Keratinocyte (primary cell): ENCODE measurements at regions not wholly inside any gene's neighbourhood (a gene's known extent, or its start where the extent isn't known, plus 50 kb on each side); places are given as distances from the start of the nearest gene placed in this dataset.
A peak's percentile ranks its signal among the peaks of the same experiment; 100 is the strongest.
"Not testable (repeated sequence)": the region's sequence is repeated elsewhere in the genome, so short reads cannot be mapped to it uniquely, and the experiment has no call there.

Source experiments
- DNase-seq: peaks from one replicate; pipeline ENCODE4 v3.0.0-alpha.2; 2011; ENCODE audit warnings: low read depth, missing footprints, low spot score
- FAIRE-seq: peaks from 2 replicates; lab custom pipeline; 2011; peaks lifted over from hg19 to GRCh38; lab: Jason Lieb, UNC
- H2AFZ ChIP-seq: 2 replicates; pipeline ENCODE4 v1.6.0; 2012; ENCODE audit warnings: low read length, control low read depth, inconsistent platforms; ENCODE audit not compliant: control insufficient read depth
- H3K27ac ChIP-seq: 2 replicates; pipeline ENCODE4 v1.5.1; 2011; ENCODE audit warnings: low read length; ENCODE audit not compliant: control insufficient read depth, insufficient read depth
- H3K27me3 ChIP-seq: 3 replicates; pipeline ENCODE4 v1.6.0; 2011; ENCODE audit warnings: low read length; ENCODE audit not compliant: control insufficient read depth, insufficient read depth; ENCODE audit errors: extremely low read depth
- H3K36me3 ChIP-seq, 2 experiments: 2 replicates in 1 of 2; 3 replicates in 1 of 2; pipeline ENCODE4 v1.5.1; 2011; ENCODE audit warnings: low read length in 2 of 2, mild to moderate bottlenecking in 1 of 2; ENCODE audit not compliant: control insufficient read depth in 2 of 2, insufficient read depth in 2 of 2; ENCODE audit errors: extremely low read depth in 1 of 2
- H3K4me1 ChIP-seq: 3 replicates; pipeline ENCODE4 v1.5.1; 2011; ENCODE audit warnings: low read length; ENCODE audit not compliant: control insufficient read depth, insufficient read depth; ENCODE audit errors: extremely low read depth
- H3K4me2 ChIP-seq: 3 replicates; pipeline ENCODE4 v1.6.0; 2011; ENCODE audit warnings: low read depth, low read length; ENCODE audit not compliant: control insufficient read depth, insufficient read depth; ENCODE audit errors: extremely low read depth
- H3K4me3 ChIP-seq, 3 experiments: fragments of 200-600 bp in 1 of 3; sonication (generic) in 1 of 3; 2 replicates in 2 of 3; 3 replicates in 1 of 3; pipeline ENCODE4 v1.5.1; 2011 to 2016; ENCODE audit warnings: low read length in 3 of 3, mild to moderate bottlenecking in 3 of 3, control low read depth in 2 of 3, inconsistent platforms in 1 of 3, low read depth in 1 of 3, mixed read lengths in 1 of 3, mixed run types in 1 of 3, moderate library complexity in 1 of 3; ENCODE audit not compliant: control insufficient read depth in 2 of 3, insufficient read depth in 2 of 3; ENCODE audit errors: extremely low read depth in 1 of 3
- H3K79me2 ChIP-seq: 2 replicates; pipeline ENCODE4 v1.6.0; 2012; ENCODE audit warnings: low read length; ENCODE audit not compliant: control insufficient read depth, insufficient read depth
- H3K9ac ChIP-seq: 3 replicates; pipeline ENCODE4 v1.6.0; 2011; ENCODE audit warnings: low read length; ENCODE audit not compliant: control insufficient read depth, insufficient read depth; ENCODE audit errors: extremely low read depth
- H3K9me1 ChIP-seq: 3 replicates; pipeline ENCODE4 v1.6.0; 2011; ENCODE audit warnings: low read length; ENCODE audit not compliant: control insufficient read depth, insufficient read depth; ENCODE audit errors: extremely low read depth
- H3K9me3 ChIP-seq: 2 replicates; pipeline ENCODE4 v1.5.1; 2012; ENCODE audit warnings: low read depth, low read length; ENCODE audit not compliant: control insufficient read depth
- H4K20me1 ChIP-seq: 3 replicates; pipeline ENCODE4 v1.6.0; 2011; ENCODE audit warnings: low read length; ENCODE audit not compliant: control insufficient read depth, insufficient read depth; ENCODE audit errors: extremely low read depth
- dilution Hi-C: fragments of 300-500 bp; cut with MboI; formaldehyde crosslinking; loops from one replicate; pipeline ENCODE4 v1.7.0; 2020; ENCODE audit warnings: low sequenced_read_pairs; ENCODE audit not compliant: extremely low pct_ligation_motif_present

DNA sequence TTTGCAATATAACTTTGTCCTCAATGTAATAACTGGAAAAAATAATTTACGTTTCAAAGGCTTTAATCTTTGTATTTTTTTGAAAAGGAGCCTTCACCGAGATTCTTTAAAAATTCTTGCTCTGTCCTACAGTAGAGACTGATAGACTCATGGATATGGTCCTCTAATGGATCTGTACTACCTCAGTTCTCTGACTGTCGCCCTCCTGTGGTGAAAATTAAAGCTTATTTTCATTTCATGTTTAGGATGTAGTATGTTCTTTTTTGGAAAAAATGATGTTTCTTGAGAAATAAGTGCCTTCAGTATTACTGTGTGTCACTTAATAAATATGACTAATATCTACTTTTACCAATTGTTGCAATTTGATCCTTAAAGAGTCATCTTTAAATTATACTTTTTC, 2681.5 kb upstream of the DEFB115 start:
- H3K79me2 ChIP-seq, H4K20me1 ChIP-seq, H3K36me3 ChIP-seq, H3K27me3 ChIP-seq, H3K9me3 ChIP-seq, H2AFZ ChIP-seq, H3K4me1 ChIP-seq, H3K4me2 ChIP-seq, dilution Hi-C loops, H3K4me3 ChIP-seq, H3K9me1 ChIP-seq, FAIRE-seq, H3K27ac ChIP-seq, DNase-seq, H3K9ac ChIP-seq: not testable (repeated sequence)

DNA sequence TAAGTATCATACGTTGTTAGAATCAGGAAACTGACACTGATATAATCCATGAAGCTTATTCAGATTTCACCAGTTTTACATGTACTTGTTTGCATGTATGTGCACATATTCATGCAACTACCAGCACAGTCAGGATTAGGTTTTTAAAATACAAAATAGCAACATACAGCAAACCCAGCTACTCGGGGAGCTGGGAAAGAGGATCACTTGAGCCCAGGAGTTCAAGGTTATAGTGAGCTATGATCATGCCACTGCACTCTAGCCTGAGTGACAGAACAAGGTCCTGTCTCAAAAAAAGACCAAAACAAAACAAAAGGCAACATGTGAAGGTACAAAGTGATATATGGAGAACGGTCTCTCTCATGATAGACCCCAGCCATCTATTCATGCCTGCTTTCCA, 2665.8 kb upstream of the DEFB115 start:
- H3K27me3 ChIP-seq, FAIRE-seq, dilution Hi-C loops, H3K4me2 ChIP-seq, H3K9me1 ChIP-seq, H2AFZ ChIP-seq, DNase-seq, H3K4me1 ChIP-seq, H3K36me3 ChIP-seq, H4K20me1 ChIP-seq, H3K27ac ChIP-seq, H3K79me2 ChIP-seq, H3K9me3 ChIP-seq, H3K9ac ChIP-seq, H3K4me3 ChIP-seq: not testable (repeated sequence)

DNA sequence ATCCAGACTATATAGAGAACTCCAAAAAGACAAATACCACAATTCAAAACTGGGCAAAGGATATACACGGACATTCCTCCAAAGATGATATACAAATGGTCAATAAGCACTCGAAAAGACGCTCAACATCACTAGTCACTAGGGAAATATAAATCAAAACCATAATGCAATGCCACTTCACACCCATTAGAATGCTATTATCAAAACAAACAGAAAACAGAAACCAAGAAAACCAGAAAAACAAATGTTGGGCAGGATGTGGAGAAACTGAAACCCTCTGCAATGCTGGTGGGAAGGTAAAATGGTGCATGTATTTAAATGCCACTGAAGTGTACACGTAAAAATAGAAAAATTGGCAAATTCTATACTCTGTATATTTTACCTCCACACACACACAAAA, 2664.1 kb upstream of the DEFB115 start:
- H3K9me3 ChIP-seq, H3K4me3 ChIP-seq, H3K9me1 ChIP-seq, DNase-seq, H3K4me1 ChIP-seq, H3K9ac ChIP-seq, H3K79me2 ChIP-seq, H2AFZ ChIP-seq, H3K27ac ChIP-seq, H3K27me3 ChIP-seq, FAIRE-seq, dilution Hi-C loops, H3K4me2 ChIP-seq, H3K36me3 ChIP-seq, H4K20me1 ChIP-seq: not testable (repeated sequence)

DNA sequence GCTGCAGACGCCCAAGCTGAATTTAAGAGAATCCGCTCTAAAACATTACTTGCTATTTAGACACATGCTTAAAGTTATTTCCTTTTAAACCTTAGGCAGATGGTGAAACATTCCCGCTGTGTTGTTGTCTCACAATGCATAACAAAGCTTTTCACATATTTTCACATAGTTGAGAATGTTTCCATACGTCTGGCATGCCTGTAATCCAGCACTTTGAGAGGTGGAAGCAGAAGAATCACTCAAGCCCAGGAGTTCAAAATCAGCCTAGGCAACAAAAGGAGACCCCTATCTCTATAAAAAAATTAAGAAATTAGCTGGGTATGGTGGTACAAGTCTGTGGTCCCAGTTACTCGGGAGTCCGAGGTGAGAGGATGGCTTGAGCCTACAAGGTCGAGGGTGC, 2663.0 kb upstream of the DEFB115 start:
- H2AFZ ChIP-seq, H3K9me1 ChIP-seq, dilution Hi-C loops, H3K4me3 ChIP-seq, H3K4me1 ChIP-seq, H3K27me3 ChIP-seq, H3K27ac ChIP-seq, H3K36me3 ChIP-seq, H4K20me1 ChIP-seq, DNase-seq, H3K4me2 ChIP-seq, H3K9me3 ChIP-seq, H3K79me2 ChIP-seq, FAIRE-seq, H3K9ac ChIP-seq: not testable (repeated sequence)

DNA sequence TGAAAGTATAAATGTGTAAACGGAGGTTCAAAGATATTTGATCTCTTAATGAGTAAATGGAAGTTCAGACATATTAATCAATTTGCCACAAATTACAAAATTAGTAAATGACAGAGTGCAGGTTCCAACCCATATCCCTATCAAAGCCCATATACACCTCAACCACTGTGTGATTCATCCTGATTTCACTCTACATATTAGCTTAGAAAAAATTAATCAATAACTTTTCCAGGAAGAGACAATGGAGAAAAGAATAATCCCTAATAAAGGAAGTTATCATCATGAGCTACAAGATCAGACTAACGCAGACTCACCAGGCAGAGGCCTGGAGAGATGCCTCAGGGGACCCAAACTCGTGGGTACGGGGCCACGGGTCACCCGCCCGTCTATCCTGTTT, 2655.5 kb upstream of the DEFB115 start:
- H4K20me1 ChIP-seq, H3K9me1 ChIP-seq, H3K4me1 ChIP-seq, H3K36me3 ChIP-seq, FAIRE-seq, H3K27me3 ChIP-seq, DNase-seq, dilution Hi-C loops, H3K79me2 ChIP-seq, H3K27ac ChIP-seq, H3K4me2 ChIP-seq, H3K9me3 ChIP-seq: not testable (repeated sequence)
- H2AFZ ChIP-seq = peak overlapping the region; percentile 86
- peak overlapping the region in 2 of 3 experiments; percentile 61 to 76 for H3K4me3 ChIP-seq
- peak overlapping the region; percentile 65 for H3K9ac ChIP-seq
